Tibial nerve (tissue), 4 donors: ENCODE measurements at regions not wholly inside any gene's neighbourhood (a gene's known extent, or its start where the extent isn't known, plus 50 kb on each side); places are given as distances from the start of the nearest gene placed in this dataset.

Experiments
- EP300 ChIP-seq, 2 donors: sonication (generic); formaldehyde crosslinking; IDR thresholded peaks; one replicate each; pipeline ENCODE4 v1.6.1; 2017; ENCODE audit warnings: antibody characterized with exemption in 2 of 2, mild to moderate bottlenecking in 1 of 2
- POLR2A ChIP-seq, 2 donors: fragments of 450-650 bp; IDR thresholded peaks; one replicate each; pipeline ENCODE4 v1.6.1; 2017; ENCODE audit warnings: antibody characterized with exemption in 2 of 2, mild to moderate bottlenecking in 2 of 2, moderate library complexity in 2 of 2
- TF ChIP-seq, protein P1 (sequence below), 5 experiments: fragments of 200-600 bp in 3 of 5; fragments of 450-650 bp in 2 of 5; sonication (generic) in 3 of 5; IDR thresholded peaks; one replicate each; pipeline ENCODE4 v1.5.1; 2016 to 2019; ENCODE audit warnings: antibody characterized with exemption in 5 of 5, mild to moderate bottlenecking in 3 of 5, moderate library complexity in 2 of 5

DNA sequence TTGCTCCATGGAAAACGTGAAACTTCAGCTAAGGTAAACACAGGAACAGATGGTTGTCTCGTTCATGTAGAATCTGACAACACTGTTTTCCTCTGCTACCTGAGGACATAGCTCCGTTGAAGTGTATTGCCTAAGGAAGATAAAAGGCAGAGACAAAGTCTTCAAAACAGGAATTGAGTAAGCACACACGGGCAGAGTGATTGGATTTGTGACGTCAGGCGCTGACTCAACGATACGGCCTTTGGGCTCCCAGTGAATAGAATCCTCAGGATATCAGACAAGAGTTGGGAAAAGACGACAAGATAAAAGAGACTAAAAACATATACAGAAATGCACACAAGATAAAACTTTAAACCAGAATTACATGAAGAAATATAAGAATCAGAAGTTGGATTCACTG lies 787.1 kb upstream of the CTNND2 start:
- TF ChIP-seq EP300 (IDR thresholded peaks at IDR 0.05) (no peak), POLR2A (IDR thresholded peaks at IDR 0.05) (no peak)
- TF ChIP-seq, protein P1, sequence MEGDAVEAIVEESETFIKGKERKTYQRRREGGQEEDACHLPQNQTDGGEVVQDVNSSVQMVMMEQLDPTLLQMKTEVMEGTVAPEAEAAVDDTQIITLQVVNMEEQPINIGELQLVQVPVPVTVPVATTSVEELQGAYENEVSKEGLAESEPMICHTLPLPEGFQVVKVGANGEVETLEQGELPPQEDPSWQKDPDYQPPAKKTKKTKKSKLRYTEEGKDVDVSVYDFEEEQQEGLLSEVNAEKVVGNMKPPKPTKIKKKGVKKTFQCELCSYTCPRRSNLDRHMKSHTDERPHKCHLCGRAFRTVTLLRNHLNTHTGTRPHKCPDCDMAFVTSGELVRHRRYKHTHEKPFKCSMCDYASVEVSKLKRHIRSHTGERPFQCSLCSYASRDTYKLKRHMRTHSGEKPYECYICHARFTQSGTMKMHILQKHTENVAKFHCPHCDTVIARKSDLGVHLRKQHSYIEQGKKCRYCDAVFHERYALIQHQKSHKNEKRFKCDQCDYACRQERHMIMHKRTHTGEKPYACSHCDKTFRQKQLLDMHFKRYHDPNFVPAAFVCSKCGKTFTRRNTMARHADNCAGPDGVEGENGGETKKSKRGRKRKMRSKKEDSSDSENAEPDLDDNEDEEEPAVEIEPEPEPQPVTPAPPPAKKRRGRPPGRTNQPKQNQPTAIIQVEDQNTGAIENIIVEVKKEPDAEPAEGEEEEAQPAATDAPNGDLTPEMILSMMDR (IDR thresholded peaks at IDR 0.05), result no peak
